Activated T-cell treated with anti-CD3 and anti-CD28 coated beads for 24 hours (primary cell): ENCODE measurements at regions not wholly inside any gene's neighbourhood (a gene's known extent, or its start where the extent isn't known, plus 50 kb on each side); places are given as distances from the start of the nearest gene placed in this dataset.
"Not testable (repeated sequence)": the region's sequence is repeated elsewhere in the genome, so short reads cannot be mapped to it uniquely, and the experiment has no call there.

Source experiments
- DNase-seq: peaks from one replicate; pipeline ENCODE4 v3.0.0-alpha.2; 2020; ENCODE audit warnings: low read depth

DNA sequence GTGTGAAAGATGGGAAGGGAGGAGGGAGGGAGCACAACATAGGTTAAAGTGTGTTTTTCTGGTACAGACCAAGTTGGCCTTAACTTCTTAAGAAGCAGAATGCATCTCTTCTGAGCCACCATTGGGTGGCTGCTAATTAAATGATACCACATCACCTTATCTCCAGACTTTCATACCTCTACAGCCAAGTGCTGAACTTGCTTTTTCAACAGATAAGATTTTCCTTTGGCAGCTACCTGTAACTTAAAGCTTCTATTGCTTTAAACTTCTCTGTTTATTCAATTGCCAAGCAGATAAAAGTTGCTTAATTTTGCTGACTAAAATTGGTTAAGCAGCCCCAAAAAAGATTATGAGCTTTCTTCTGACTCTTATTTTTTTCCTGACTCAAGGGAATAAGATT is 292.4 kb upstream of the SGO1 start:
- no peak for DNase-seq

DNA sequence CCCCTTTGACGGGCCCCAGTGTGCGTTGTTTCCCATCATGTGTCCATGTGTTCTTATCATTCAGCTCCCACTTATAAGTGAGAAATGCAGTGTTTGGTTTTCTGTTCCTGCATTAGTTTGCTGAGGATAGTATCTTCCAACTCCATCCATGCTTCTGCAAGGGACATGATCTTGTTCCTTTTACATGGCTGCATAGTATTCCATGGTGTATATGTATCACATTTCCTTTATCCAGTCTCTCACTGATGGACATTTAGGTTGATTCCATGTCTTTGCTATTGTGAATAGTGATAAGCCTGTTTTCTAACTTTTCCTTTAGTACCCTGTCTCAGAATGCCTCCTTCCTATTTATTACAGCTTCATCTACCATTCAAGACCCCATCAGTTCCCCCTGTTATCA is 278.2 kb upstream of the SGO1 start:
- not testable (repeated sequence) for DNase-seq

- no peak for DNase-seq
These were observed 276.7 kb upstream of the SGO1 start for GRCh38 chr3:20462723-20463122.

GRCh38 chr3:20462226-20462625 is 276.2 kb upstream of the SGO1 start:
- no peak for DNase-seq

- DNase-seq = no peak
These were observed 273.1 kb upstream of the SGO1 start for GRCh38 chr3:20458994-20459716.

GRCh38 chr3:20456511-20456910 is 270.5 kb upstream of the SGO1 start:
- DNase-seq = no peak

GRCh38 chr3:20451170-20451569 is 265.2 kb upstream of the SGO1 start:
- DNase-seq = no peak

GRCh38 chr3:20450611-20451010 is 264.6 kb upstream of the SGO1 start:
- no peak for DNase-seq

DNA sequence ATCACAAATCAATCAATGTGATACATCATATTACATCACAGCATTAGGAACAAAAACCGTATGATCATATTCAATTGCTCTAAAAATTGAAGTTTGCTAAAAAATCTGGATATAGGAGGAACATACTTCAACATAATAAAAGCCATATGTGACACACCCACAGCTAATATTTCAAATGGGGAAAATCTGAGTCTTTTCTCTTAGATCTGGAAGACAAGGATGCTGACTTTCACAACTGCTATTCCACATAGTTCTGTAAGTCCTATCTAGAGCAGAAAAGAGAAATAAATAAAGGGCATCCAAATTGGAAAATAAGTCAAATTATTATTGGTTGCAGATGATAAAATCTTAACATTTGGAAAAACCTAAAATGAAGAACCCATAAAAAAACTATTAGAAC is 256.8 kb upstream of the SGO1 start:
- DNase-seq = no peak

GRCh38 chr3:20427268-20427667 is 241.3 kb upstream of the SGO1 start:
- DNase-seq = not testable (repeated sequence)

GRCh38 chr3:20425138-20425537 is 239.1 kb upstream of the SGO1 start:
- DNase-seq = no peak

- no peak for DNase-seq
These were observed 238.1 kb upstream of the SGO1 start for GRCh38 chr3:20424086-20424485.

GRCh38 chr3:20422391-20422790 is 236.4 kb upstream of the SGO1 start:
- no peak for DNase-seq

DNA sequence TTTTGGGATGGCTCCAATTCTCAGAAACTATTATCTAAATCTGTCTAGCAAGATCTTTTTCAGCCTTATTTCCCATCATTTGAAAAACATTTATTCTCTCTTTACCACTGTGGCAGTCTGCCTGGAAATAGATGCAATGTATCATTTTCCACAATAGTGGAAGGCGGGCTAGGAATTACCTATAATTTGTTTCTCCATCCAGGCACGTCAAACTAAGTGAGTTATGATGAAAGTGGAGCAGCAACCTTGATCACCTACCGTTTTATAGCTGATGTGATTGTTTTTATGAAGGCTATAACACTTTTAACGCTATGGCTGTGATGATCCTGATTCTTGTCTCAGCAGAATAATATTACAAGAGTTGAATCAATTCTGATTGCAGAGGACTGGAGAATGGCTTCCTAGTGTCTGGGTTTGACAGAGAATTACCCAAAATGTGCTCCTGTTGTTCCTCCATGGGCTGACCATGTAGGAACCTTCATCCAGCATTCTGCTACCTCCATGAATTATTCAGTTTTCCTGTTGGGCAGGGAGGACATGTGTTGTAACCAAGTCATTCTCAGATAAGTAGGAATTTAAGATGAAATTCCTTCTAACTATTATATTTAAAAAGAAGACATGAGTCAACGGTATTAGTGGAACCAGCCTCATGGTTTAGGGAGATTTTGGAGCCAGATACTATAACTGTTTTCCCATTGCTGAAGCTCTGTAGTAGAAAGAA is 231.5 kb upstream of the SGO1 start:
- no peak for DNase-seq

GRCh38 chr3:20406611-20407011 is 220.6 kb upstream of the SGO1 start:
- no peak for DNase-seq

DNA sequence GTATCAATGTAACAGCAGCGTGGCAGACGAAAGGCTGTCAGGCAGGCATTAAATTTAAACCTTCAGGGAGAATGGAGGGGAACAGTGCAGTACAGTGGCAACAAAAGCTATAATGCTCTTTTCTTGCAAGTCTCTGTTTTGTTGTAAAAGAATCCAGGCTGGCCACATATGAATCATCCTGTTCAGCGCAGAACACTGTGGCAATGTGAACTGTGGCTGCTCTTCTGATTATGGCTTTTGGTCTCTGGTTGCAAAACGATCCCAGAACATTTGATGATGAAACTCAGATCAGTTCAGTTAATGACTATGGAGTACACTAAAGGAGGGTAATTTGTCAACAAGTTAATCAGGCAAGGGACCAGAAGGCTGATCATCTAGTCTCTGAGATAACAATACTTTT is 219.7 kb upstream of the SGO1 start:
- no peak for DNase-seq

DNA sequence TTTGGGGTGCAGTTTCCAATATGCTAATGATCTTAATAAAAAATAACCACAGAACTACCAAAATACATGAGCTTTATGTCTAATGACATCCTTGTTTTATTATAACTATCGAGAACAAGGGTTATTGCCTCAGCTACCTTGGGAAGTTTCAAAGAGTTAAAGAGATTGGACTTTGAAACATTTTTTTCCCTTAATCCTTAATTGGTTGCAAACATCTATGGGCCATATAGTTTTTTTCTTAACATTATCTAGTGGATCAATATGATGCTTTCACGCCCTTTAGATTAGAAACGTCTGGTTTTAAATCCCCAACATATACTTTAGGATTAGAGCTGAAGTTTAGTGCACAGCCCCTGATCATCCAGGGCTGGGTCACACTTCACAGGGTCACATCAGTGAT is 219.2 kb upstream of the SGO1 start:
- no peak for DNase-seq

GRCh38 chr3:20404741-20405100 is 218.7 kb upstream of the SGO1 start:
- no peak for DNase-seq

GRCh38 chr3:20403986-20404740 is 218.2 kb upstream of the SGO1 start:
- no peak for DNase-seq

GRCh38 chr3:20401253-20401652 is 215.2 kb upstream of the SGO1 start:
- DNase-seq = no peak

GRCh38 chr3:20400686-20401085 is 214.7 kb upstream of the SGO1 start:
- no peak for DNase-seq

- DNase-seq = no peak
These were observed 214.3 kb upstream of the SGO1 start for GRCh38 chr3:20400281-20400680.

- DNase-seq = no peak
These were observed 210.3 kb upstream of the SGO1 start for GRCh38 chr3:20396335-20396734.
